Ammon's horn (tissue), 1 donor: ENCODE measurements at regions not wholly inside any gene's neighbourhood (a gene's known extent, or its start where the extent isn't known, plus 50 kb on each side); places are given as distances from the start of the nearest gene placed in this dataset.

Experiments
- DNase-seq: peaks from one replicate; pipeline ENCODE4 v3.0.0-alpha.2; 2016; ENCODE audit warnings: low spot score

- no peak for DNase-seq
These were observed 197.3 kb downstream of the PTEN start for GRCh38 chr10:88060762-88061161.

- DNase-seq = no peak
These were observed 199.0 kb downstream of the PTEN start for GRCh38 chr10:88062385-88062784.

- no peak for DNase-seq
These were observed 199.5 kb downstream of the PTEN start for GRCh38 chr10:88062798-88063472.

GRCh38 chr10:88063861-88064557 is 200.6 kb downstream of the PTEN start:
- no peak for DNase-seq

- peak; percentile 40 for DNase-seq
These were observed 201.4 kb downstream of the PTEN start for GRCh38 chr10:88064608-88065382.

- no peak for DNase-seq
These were observed 202.1 kb downstream of the PTEN start for GRCh38 chr10:88065383-88066049.

GRCh38 chr10:88066319-88066718 is 202.9 kb downstream of the PTEN start:
- peak; percentile 29 for DNase-seq

- DNase-seq = peak; percentile 55
These were observed 203.5 kb downstream of the PTEN start for GRCh38 chr10:88066876-88067275.

- no peak for DNase-seq
These were observed 204.3 kb downstream of the PTEN start for GRCh38 chr10:88067737-88068136.

- DNase-seq = no peak
These were observed 205.9 kb downstream of the PTEN start for GRCh38 chr10:88069338-88069737.

- DNase-seq = no peak
These were observed 206.9 kb downstream of the PTEN start for GRCh38 chr10:88070080-88070880.

GRCh38 chr10:88071879-88072278 is 208.5 kb downstream of the PTEN start:
- DNase-seq = no peak

GRCh38 chr10:88073682-88074081 is 210.3 kb downstream of the PTEN start:
- DNase-seq = no peak

GRCh38 chr10:88074971-88075370 is 211.5 kb downstream of the PTEN start:
- no peak for DNase-seq

- no peak for DNase-seq
These were observed 212.8 kb downstream of the PTEN start for GRCh38 chr10:88076027-88076880.

- DNase-seq = no peak
These were observed 214.6 kb downstream of the PTEN start for GRCh38 chr10:88077977-88078376.

- DNase-seq = no peak
These were observed 216.8 kb downstream of the PTEN start for GRCh38 chr10:88080213-88080612.

- DNase-seq = no peak
These were observed 218.1 kb downstream of the PTEN start for GRCh38 chr10:88081457-88082054.

GRCh38 chr10:88082391-88082790 is 219.0 kb downstream of the PTEN start:
- DNase-seq = no peak
